Bronchial epithelial cell (primary cell): ENCODE measurements at regions not wholly inside any gene's neighbourhood (a gene's known extent, or its start where the extent isn't known, plus 50 kb on each side); places are given as distances from the start of the nearest gene placed in this dataset.

Experiments
- DNase-seq: peaks from one replicate; pipeline ENCODE4 v3.0.0-alpha.2; 2010; ENCODE audit warnings: low read depth
- FAIRE-seq: peaks from 2 replicates; lab custom pipeline; 2011; peaks lifted over from hg19 to GRCh38; lab: Jason Lieb, UNC
- H3K27me3 ChIP-seq: 2 replicates; pipeline ENCODE4 v1.5.1; 2011; ENCODE audit warnings: low read length; ENCODE audit not compliant: control insufficient read depth, insufficient read depth
- H3K36me3 ChIP-seq: 2 replicates; pipeline ENCODE4 v1.5.1; 2011; ENCODE audit warnings: low read length; ENCODE audit not compliant: control insufficient read depth, insufficient read depth
- H3K4me3 ChIP-seq: 2 replicates; pipeline ENCODE4 v1.5.1; 2011; ENCODE audit warnings: mild to moderate bottlenecking, low read depth, low read length, control low read depth
- CTCF ChIP-seq: IDR thresholded peaks from 2 replicates; pipeline ENCODE4 v1.5.1; 2011; ENCODE audit warnings: mild to moderate bottlenecking, moderate library complexity, low read length, control low read depth, inconsistent platforms; ENCODE audit not compliant: insufficient read depth, severe bottlenecking

GRCh38 chr9:13367784-13368183 is 88.3 kb upstream of the MPDZ start:
- FAIRE-seq (no peak), DNase-seq (no peak)
- no peak for TF ChIP-seq CTCF
- Histone ChIP-seq H3K4me3 (no peak overlapping the region), H3K27me3 (no peaks in the 10 kb centered on the region), H3K36me3 (no peaks in the 10 kb centered on the region)

- Histone ChIP-seq H3K36me3 (no peaks in the 10 kb centered on the region), H3K27me3 (no peaks in the 10 kb centered on the region), H3K4me3 (no peak overlapping the region)
- no peak for FAIRE-seq
- TF ChIP-seq CTCF: no peak
- DNase-seq: no peak
These were observed 84.9 kb upstream of the MPDZ start for GRCh38 chr9:13364271-13365000.

GRCh38 chr9:13361076-13361475 is 81.6 kb upstream of the MPDZ start:
- no peak for FAIRE-seq
- Histone ChIP-seq H3K4me3 (no peak overlapping the region), H3K36me3 (no peaks in the 10 kb centered on the region), H3K27me3 (no peaks in the 10 kb centered on the region)
- no peak for TF ChIP-seq CTCF
- no peak for DNase-seq

- Histone ChIP-seq H3K27me3 (no peaks in the 10 kb centered on the region), H3K36me3 (no peaks in the 10 kb centered on the region), H3K4me3 (no peak overlapping the region)
- TF ChIP-seq CTCF: no peak
- no peak for FAIRE-seq
- no peak for DNase-seq
These were observed 80.7 kb upstream of the MPDZ start for GRCh38 chr9:13360188-13360587.

GRCh38 chr9:13358128-13358527 is 78.6 kb upstream of the MPDZ start:
- FAIRE-seq: no peak
- DNase-seq: peak; percentile 53

More at GRCh38 chr9:13358128-13358527, 78.6 kb upstream of the MPDZ start:
- TF ChIP-seq CTCF: no peak
- H3K4me3 ChIP-seq: no peak overlapping the region
- no peaks in the 10 kb centered on the region for H3K27me3 ChIP-seq
- no peaks in the 10 kb centered on the region for H3K36me3 ChIP-seq
